Gastrocnemius medialis (tissue), 4 donors: ENCODE measurements at regions not wholly inside any gene's neighbourhood (a gene's known extent, or its start where the extent isn't known, plus 50 kb on each side); places are given as distances from the start of the nearest gene placed in this dataset.

Experiments used
- CTCF ChIP-seq, 5 experiments: fragments of 450-650 bp in 3 of 5; fragments of 200-600 bp in 2 of 5; sonication (generic) in 2 of 5; IDR thresholded peaks in 4 of 5; conservative IDR thresholded peaks in 1 of 5; 1 replicate in 4 of 5; 2 replicates in 1 of 5; pipeline ENCODE4 v1.5.1; 2016 to 2019; ENCODE audit warnings: antibody characterized with exemption in 5 of 5, mild to moderate bottlenecking in 3 of 5, moderate library complexity in 3 of 5
- POLR2A ChIP-seq, 2 donors: fragments of 450-650 bp; IDR thresholded peaks; one replicate each; pipeline ENCODE4 v1.6.1; 2017; ENCODE audit warnings: antibody characterized with exemption in 2 of 2, mild to moderate bottlenecking in 2 of 2, moderate library complexity in 2 of 2

- TF ChIP-seq POLR2A (IDR thresholded peaks at IDR 0.05) (no peak), CTCF (IDR thresholded peaks at IDR 0.05 in 4 of 5, conservative IDR thresholded peaks at IDR 0.05 in 1 of 5) (peak in 1 of 5 experiments; percentile 27)
These were observed 744.0 kb upstream of the SGO1 start for GRCh38 chr3:20930034-20930433.
